SK-N-SH (cell line): ENCODE measurements at regions not wholly inside any gene's neighbourhood (a gene's known extent, or its start where the extent isn't known, plus 50 kb on each side); places are given as distances from the start of the nearest gene placed in this dataset.

Experiments
- CTCF ChIP-seq: fragments of 200-600 bp; sonication (generic); IDR thresholded peaks from 2 replicates; pipeline ENCODE4 v1.6.1; 2017; ENCODE audit warnings: antibody characterized with exemption, mild to moderate bottlenecking, moderate library complexity
- MAX ChIP-seq: IDR thresholded peaks from 2 replicates; pipeline ENCODE4 v1.4.0; 2012; ENCODE audit warnings: low read depth
- SIN3A ChIP-seq: IDR thresholded peaks from 2 replicates; pipeline ENCODE4 v1.6.1; 2012; ENCODE audit warnings: low read depth, mild to moderate bottlenecking, low read length, moderate library complexity, borderline replicate concordance

DNA sequence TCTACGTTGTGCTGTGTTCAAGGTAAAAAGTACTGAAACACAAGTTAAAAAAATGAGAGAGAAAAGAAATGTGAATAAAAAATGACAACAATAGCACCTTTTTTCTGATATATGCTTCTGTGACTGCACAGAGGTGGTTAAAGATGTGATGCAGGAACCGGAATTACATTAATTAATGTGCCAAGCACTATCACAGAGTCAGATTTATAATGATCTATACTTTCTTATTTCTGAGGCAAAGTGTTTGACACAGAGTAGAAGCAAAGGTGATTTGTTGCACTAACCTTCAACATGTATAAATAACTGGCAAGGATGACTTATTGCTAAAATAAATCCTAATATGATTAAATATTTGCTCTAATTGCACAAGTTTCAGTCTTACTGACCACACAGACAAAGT lies 654.6 kb upstream of the SLITRK1 start:
- no peak for TF ChIP-seq CTCF
- no peak for TF ChIP-seq MAX
- no peak for TF ChIP-seq SIN3A
